GM21528 (cell line): ENCODE measurements at regions not wholly inside any gene's neighbourhood (a gene's known extent, or its start where the extent isn't known, plus 50 kb on each side); places are given as distances from the start of the nearest gene placed in this dataset.
"Not testable (repeated sequence)": the region's sequence is repeated elsewhere in the genome, so short reads cannot be mapped to it uniquely, and the experiment has no call there.

Experiments
- ATAC-seq: cut with Tn5 transposase; IDR thresholded peaks from one replicate; pipeline ENCODE4 v1.9.1; 2021; ENCODE audit warnings: mild to moderate bottlenecking, moderate library complexity; ENCODE audit not compliant: unreplicated experiment, low FRiP score

DNA sequence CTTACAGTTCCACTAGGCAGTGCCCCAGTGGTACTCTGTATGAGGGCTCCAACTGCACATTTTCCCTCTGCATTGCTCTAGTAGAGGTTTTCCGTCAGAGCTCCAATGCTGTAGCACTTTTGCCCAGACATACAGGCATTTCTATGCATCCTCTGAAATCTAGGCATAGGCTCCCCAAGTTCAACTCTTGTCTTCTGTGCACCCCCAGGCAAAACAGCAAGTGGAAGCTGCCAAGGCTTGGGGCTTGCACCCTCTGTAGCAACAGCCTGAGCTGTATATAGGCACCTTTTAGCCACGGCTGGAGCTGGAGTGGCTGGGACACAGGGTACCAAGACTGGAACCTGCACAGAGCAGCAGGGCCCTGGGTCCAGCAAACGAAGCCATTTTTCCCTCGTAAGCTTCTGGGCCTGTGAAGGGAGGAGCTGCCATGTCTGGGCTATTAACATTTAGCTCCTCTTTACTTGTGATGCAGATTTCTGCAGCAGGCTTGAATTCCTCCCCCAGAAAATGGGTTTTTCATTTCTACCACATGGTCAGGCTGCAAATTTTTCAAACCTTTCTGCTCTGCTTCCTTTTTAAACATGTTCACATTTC is 596.2 kb upstream of the ADGRB3 start:
- no peak for ATAC-seq

DNA sequence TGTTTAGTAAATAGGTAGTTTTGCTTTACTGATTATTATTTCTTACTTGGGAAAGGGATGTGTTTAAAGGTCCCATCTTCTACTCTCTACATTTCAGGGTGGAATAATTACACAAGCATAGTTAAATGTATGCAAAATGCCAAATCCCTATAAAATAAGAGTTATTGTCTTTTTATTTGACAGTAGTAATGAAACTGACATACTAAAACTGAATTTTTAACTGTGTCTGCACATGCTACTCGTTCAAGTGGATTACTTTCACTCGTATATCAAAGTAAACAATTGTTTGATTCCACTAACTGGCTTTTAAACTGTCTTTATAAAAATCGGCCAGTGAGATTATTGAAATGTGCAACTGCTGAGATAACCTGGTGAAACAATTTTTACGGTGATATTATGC is 602.9 kb upstream of the ADGRB3 start:
- no peak for ATAC-seq

DNA sequence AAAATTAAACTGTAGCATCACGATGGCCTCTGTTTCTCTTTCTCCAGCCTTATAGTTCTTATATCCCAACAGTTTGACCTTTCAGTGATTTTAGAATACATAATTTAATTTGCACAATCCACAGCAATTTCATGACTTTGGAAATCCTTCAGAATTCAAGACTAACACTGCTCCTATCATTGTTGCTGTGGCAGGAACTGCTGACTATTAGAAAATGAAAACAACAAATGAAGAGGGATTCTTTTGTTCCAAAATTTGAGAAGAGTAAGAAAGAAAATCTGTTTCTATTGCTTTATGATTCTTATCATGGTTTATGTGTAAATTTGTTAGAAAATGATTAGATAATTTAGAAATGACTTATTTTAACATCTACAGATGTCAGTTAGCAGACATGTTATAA is 604.0 kb upstream of the ADGRB3 start:
- no peak for ATAC-seq

GRCh38 chr6:68026483-68026882 is 608.6 kb upstream of the ADGRB3 start:
- ATAC-seq: no peak

DNA sequence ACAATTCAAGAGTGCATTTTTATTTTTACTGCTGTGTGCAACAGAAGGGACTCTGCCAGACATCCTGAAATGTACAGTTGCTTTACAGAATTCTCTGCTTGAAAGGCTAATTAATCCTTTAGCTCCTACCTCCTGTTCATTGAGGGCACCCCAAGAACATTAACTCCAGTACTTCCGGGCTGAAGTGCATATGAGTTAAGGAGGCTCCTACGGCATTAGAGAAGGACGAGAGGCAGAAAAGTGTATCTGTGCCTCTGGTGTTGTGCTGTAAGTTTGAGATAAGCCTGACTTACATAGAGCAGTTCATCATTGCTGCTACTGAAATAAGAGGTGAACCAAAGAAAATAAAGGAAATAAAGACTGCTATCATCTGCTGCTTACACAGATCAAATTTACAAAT is 609.3 kb upstream of the ADGRB3 start:
- no peak for ATAC-seq

DNA sequence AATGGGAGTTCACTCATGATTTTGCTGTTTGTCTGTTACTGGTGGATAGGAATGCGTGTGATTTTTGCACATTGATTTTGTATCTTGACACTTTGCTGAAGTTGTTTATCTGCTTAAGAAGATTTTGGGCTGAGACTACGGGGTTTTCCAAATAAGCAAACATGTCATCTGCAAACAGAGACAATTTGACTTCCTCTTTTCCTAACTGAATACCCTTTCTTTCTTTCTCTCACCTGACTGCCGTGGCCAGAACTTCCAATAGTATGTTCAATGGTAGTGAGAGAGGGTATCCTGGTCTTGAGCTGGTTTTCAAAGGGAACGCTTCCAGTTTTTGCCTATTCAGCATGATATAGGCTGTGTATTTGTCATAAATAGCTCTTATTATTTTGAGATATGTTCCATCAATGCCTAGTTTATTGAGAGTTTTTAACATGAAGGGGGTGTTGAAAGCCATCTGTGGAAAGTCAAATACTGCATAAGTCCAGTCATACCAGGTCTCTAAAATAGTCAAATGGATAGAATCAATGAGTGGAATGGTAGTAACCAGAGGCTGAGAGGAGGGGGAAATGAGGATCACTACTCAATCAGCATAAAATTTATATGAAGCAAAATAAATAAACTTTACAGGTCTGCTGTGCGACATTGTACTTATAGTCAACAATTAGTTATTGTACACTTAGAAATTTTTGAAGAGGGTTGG is 610.4 kb upstream of the ADGRB3 start:
- ATAC-seq: no peak

DNA sequence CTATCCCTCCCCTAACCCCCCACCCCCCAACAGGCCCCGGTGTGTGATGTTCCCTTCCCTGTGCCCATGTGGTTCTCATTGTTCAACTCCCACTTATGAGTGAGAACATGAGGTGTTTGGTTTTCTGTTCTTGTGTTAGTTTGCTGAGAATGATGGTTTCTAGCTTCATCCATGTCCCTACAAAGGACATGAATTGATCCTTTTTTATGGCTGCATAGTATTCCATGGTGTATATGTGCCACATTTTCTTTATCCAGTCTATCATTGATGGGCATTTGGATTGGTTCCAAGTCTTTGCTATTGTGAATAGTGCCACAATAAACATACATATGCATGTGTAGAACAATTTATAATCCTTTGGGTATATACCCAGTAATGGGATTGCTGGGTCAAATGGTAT is 612.1 kb upstream of the ADGRB3 start:
- not testable (repeated sequence) for ATAC-seq

- ATAC-seq: no peak
Measured at GRCh38 chr6:68013780-68014515, 621.1 kb upstream of the ADGRB3 start.

GRCh38 chr6:68012822-68013221 is 622.3 kb upstream of the ADGRB3 start:
- no peak for ATAC-seq

DNA sequence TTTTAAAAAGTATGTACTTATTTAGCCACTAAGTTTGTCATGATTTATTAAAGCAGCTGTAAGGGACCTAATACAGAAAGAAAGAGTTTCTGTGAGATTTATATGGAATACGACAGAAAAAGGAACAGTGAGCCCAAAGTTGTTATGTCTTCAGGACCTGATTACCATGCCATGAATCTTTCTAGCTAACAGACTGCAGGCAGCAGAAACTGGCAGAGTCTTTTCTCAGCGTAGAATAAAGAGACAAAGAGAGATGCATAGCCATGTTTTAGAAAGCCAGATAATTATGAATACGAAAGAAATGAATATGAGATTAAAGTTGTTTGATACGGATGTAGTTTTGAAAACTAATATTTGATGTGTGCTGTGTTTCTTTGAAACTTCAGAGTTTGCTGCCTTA is 624.1 kb upstream of the ADGRB3 start:
- ATAC-seq: no peak

GRCh38 chr6:68008445-68008844 is 626.6 kb upstream of the ADGRB3 start:
- no peak for ATAC-seq

DNA sequence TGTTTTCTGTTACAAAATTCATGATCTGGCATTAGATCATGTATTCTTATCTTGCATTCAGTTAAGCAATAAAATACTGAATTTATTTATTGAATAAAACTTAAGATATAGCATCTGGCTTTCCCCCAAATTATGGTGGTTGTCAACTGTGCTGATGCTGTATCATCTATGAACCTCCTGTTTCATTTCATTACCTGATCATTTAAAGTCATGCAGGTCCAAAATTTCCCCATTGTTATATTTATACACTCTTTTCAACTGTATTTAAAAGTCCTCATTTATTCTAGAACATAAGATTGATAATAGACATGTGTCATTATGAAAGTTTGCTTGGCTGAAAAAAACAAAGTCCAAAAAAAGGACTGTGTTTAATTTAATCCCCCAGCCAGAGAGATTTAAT is 627.4 kb upstream of the ADGRB3 start:
- ATAC-seq: no peak

- no peak for ATAC-seq
Measured at GRCh38 chr6:67986694-67987232, 648.3 kb upstream of the ADGRB3 start.

GRCh38 chr6:67976486-67976885 is 658.6 kb upstream of the ADGRB3 start:
- ATAC-seq: no peak

- no peak for ATAC-seq
Measured at GRCh38 chr6:67974931-67975330, 660.2 kb upstream of the ADGRB3 start.

DNA sequence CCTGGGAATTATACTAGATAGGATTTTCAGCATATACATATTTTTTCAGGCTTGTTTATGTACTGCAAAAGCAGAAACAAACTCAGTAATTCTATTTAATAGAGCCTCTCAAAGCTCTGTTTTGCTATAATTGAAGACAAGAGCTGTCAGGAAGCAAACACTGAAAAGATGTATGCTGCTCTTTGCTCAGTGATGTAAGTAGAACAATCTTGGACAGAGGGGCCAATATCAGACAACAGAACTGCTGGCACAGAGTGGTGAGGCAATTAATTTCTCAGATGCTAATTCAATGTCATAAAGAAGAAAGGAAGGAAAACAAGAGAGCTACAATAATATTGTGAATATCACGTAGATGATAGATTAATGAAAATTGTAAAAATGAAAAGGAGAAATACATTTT is 663.3 kb upstream of the ADGRB3 start:
- no peak for ATAC-seq

- ATAC-seq: no peak
Measured at GRCh38 chr6:67966830-67967229, 668.3 kb upstream of the ADGRB3 start.

- ATAC-seq: no peak
Measured at GRCh38 chr6:67956352-67956751, 678.7 kb upstream of the ADGRB3 start.

DNA sequence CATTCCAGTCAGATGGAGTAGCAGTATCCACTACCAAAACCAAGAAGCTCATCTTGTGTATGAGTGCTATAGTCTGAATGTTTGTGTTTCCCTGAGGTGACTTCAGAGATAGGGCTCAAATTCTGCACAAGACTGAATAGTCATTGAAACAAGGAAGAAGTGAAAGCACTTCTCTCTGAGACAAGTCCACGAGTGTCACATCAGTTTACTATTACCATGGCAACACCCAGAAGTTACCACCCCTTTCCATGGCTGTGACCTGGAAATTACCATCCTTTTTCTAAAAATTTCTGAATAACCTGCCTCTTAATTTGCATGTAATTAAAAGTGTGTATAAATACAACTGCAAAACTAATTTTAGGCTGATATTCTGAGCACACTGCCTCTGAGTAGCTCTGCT is 682.1 kb upstream of the ADGRB3 start:
- ATAC-seq: no peak

- no peak for ATAC-seq
Measured at GRCh38 chr6:67952121-67952520, 683.0 kb upstream of the ADGRB3 start.

DNA sequence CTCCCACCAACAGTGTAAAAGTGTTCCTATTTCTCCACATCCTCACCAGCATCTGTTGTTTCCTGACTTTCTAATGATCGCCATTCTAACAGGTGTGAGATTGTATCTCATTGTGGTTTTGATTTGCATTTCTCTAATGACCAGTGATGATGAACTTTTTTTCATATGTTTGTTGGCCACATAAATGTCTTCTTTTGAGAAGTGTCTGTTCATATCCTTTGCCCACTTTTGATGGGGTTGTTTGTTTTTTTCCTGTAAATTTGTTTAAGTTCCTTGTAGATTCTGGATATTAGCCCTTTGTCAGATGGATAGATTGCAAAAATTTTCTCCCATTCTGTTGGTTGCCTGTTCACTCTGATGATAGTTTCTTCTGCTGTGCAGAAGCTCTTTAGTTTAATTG is 687.3 kb upstream of the ADGRB3 start:
- ATAC-seq: not testable (repeated sequence)
